GM12875 (cell line): ENCODE measurements at regions not wholly inside any gene's neighbourhood (a gene's known extent, or its start where the extent isn't known, plus 50 kb on each side); places are given as distances from the start of the nearest gene placed in this dataset.

Experiments used
- H3K4me3 ChIP-seq: one replicate; pipeline ENCODE4 v1.5.1; 2011; ENCODE audit warnings: low read depth, low read length, control low read depth
- CTCF ChIP-seq: IDR thresholded peaks from 2 replicates; pipeline ENCODE4 v1.5.1; 2011; ENCODE audit warnings: low read depth, mild to moderate bottlenecking, control low read depth, inconsistent platforms, low read length, moderate library complexity, borderline replicate concordance; ENCODE audit not compliant: insufficient read depth

- H3K4me3 ChIP-seq = no peak overlapping the region
- TF ChIP-seq CTCF = no peak
Measured at GRCh38 chr5:81893961-81894360, 77.9 kb upstream of the ATG10 start.

GRCh38 chr5:81884871-81885270 is 87.0 kb upstream of the ATG10 start:
- TF ChIP-seq CTCF = no peak
- H3K4me3 ChIP-seq = no peak overlapping the region

- H3K4me3 ChIP-seq = no peak overlapping the region
- no peak for TF ChIP-seq CTCF
Measured at GRCh38 chr5:81883371-81883770, 88.5 kb upstream of the ATG10 start.

GRCh38 chr5:81881595-81881994 is 90.2 kb upstream of the ATG10 start:
- no peak overlapping the region for H3K4me3 ChIP-seq
- no peak for TF ChIP-seq CTCF

- no peak overlapping the region for H3K4me3 ChIP-seq
- no peak for TF ChIP-seq CTCF
Measured at GRCh38 chr5:81879936-81880335, 91.9 kb upstream of the ATG10 start.

DNA sequence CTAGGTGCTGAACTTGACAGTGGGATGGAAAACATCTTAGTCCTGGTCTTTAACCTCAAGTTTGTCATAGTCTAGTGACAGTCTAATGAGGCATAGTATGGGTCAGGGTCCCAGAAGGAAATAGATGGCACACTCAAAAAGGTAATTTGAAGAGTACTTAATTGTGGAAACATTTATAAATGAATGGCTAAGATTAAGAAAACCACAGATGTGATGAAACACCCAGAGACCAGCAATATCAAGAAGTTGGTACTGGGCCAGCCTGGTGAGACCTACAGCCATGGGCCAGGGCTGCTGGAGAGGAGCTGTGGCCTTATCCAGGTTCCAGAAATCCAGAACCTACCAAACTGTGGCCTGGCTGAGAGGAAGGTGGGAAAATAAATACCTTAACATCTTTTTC is 93.5 kb upstream of the ATG10 start:
- H3K4me3 ChIP-seq = no peak overlapping the region
- no peak for TF ChIP-seq CTCF

- TF ChIP-seq CTCF = no peak
- no peak overlapping the region for H3K4me3 ChIP-seq
Measured at GRCh38 chr5:81866994-81867393, 104.8 kb upstream of the ATG10 start.
